ENCODE measurements at regions not wholly inside any gene's neighbourhood (a gene's known extent, or its start where the extent isn't known, plus 50 kb on each side); places are given as distances from the start of the nearest gene placed in this dataset.

DNA sequence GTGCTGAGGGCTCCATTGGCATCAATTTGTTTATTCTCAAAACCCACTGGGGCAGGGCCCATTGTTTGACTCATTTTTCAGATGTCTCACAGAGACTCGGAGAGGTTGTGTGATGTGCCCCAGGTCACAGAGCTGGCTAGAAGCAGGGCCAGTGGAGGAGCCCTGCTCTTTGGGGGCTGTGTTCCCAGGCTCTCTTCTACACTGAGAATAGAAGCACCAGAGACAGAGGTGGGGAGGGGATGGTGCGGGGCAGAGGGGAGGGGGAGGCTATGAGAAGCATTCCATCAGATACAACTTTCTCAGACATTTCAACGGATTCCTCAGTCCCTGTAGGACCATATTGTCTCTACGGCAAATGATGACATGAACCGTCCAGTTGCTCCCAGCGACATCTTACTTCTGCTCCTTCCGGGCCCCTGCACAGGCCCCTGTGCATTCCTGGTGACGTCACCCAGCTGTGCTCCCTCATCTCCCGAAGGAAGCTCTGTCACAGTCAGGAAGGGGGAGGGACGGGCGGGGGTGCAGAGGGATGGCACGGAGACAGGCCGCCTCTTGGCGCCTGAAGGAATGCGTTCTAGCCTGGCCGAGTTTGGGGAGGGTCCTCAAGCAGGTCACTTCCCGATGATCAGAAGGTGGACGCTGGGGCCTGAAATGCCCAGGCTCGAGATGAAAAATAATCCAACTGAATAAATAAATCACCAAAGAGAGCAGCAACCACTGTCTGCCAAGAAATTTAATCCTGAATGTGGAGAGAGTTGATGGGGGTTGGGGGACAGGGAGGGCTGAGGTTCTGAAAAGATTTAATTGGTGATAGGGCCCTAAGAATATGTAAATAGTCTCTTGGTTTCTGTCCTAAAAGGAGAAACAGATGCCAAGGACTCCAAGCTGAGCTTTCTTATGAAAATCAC lies 114.1 kb downstream of the NOG start:
- H3K27me3 ChIP-seq (ENCODE audit: control insufficient read depth in 2 of 2, insufficient read depth in 1 of 2, low read length in 1 of 2): peaks cover 0 to 3% of the 10 kb centered on the region in 2 donors
- no peaks in the 10 kb centered on the region for H3K9me3 ChIP-seq (ENCODE audit: control insufficient read depth in 2 of 2, insufficient read depth in 1 of 2, low read length in 1 of 2)
- no peaks in the 10 kb centered on the region for H3K36me3 ChIP-seq (ENCODE audit: control insufficient read depth in 2 of 2, insufficient read depth in 2 of 2, low read length in 1 of 2)
- H3K27ac ChIP-seq (ENCODE audit: low read depth in 1 of 2, low read length in 1 of 2): no peak overlapping the region
- no peak for DNase-seq (ENCODE audit: low read depth in 6 of 9, low spot score in 9 of 9)
- H3K4me1 ChIP-seq (ENCODE audit: control insufficient read depth in 2 of 2, insufficient read depth in 2 of 2, low read length in 2 of 2): no peaks in the 10 kb centered on the region
- no peak overlapping the region for H3K4me3 ChIP-seq (ENCODE audit: low read length in 2 of 2)
- 91% methylated on average over 19 of the region's 19 CpGs for WGBS

DNA sequence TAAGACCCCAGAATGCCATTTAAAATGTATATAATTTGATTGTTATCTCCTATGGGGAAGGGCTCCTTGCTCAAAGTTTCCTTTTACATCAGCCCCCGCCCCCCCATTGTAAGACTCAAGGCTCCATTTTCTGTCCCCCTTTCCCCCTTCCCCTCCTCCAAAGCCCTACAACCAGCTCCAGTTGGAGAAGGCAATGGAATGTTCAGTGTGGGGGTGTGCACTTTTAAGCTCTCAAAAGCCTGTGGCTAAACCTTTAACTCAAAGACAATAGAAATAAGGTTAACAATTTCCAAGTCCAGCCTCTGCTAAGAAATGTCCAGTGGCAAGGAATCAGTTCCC lies 114.7 kb downstream of the NOG start:
- H3K36me3 ChIP-seq (ENCODE audit: control insufficient read depth in 2 of 2, insufficient read depth in 2 of 2, low read length in 1 of 2): no peaks in the 10 kb centered on the region
- H3K27me3 ChIP-seq (ENCODE audit: control insufficient read depth in 2 of 2, insufficient read depth in 1 of 2, low read length in 1 of 2): peaks cover 0 to 3% of the 10 kb centered on the region in 2 donors
- WGBS: 84% methylated on average over 1 of the region's 1 CpG
- H3K4me1 ChIP-seq (ENCODE audit: control insufficient read depth in 2 of 2, insufficient read depth in 2 of 2, low read length in 2 of 2): no peaks in the 10 kb centered on the region
- H3K4me3 ChIP-seq (ENCODE audit: low read length in 2 of 2): no peak overlapping the region
- DNase-seq (ENCODE audit: low read depth in 6 of 9, low spot score in 9 of 9): no peak
- H3K9me3 ChIP-seq (ENCODE audit: control insufficient read depth in 2 of 2, insufficient read depth in 1 of 2, low read length in 1 of 2): no peaks in the 10 kb centered on the region
- H3K27ac ChIP-seq (ENCODE audit: low read depth in 1 of 2, low read length in 1 of 2): no peak overlapping the region

DNA sequence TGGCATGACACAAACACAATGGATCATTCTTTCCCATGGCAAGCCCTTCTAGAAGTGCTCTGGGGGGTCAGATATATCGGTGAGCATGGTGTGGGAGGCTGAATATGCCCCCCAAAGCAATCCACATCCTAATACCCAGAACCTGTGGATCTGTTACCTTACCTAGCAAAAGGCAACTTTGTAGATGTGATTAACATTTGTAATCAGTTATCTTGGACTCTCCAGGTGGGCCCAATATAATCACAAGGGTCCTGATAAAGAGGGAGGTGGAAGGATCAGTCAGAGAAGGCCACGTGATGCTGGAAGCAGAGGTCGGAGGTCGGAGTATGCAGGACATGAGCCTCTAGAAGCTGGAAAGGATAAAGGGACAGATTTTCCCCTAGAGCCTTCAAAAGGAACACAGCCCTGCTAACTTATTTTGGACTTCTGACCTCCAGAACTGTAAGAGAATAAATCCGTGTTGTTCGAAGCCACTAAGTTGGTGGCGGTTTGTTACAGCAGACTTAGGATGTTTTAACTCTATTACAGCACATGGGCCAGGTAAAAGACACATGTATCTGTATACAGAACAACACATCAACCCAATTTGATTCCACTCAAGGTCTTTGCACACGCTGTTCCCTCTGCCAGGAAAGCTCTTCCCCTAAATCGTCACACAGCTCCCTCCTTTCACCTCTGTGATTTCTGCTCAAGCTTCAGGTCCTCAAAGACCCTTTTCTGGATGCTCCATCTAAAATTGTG lies 115.3 kb downstream of the NOG start:
- DNase-seq (ENCODE audit: low read depth in 6 of 9, low spot score in 9 of 9): no peak
- Histone ChIP-seq H3K27ac (ENCODE audit: low read depth in 1 of 2, low read length in 1 of 2) (no peak overlapping the region), H3K27me3 (ENCODE audit: control insufficient read depth in 2 of 2, insufficient read depth in 1 of 2, low read length in 1 of 2) (peaks cover 0 to 3% of the 10 kb centered on the region in 2 donors), H3K36me3 (ENCODE audit: control insufficient read depth in 2 of 2, insufficient read depth in 2 of 2, low read length in 1 of 2) (no peaks in the 10 kb centered on the region), H3K9me3 (ENCODE audit: control insufficient read depth in 2 of 2, insufficient read depth in 1 of 2, low read length in 1 of 2) (no peaks in the 10 kb centered on the region), H3K4me1 (ENCODE audit: control insufficient read depth in 2 of 2, insufficient read depth in 2 of 2, low read length in 2 of 2) (no peaks in the 10 kb centered on the region), H3K4me3 (ENCODE audit: low read length in 2 of 2) (no peak overlapping the region)
- 97% methylated on average over 9 of the region's 9 CpGs for WGBS

DNA sequence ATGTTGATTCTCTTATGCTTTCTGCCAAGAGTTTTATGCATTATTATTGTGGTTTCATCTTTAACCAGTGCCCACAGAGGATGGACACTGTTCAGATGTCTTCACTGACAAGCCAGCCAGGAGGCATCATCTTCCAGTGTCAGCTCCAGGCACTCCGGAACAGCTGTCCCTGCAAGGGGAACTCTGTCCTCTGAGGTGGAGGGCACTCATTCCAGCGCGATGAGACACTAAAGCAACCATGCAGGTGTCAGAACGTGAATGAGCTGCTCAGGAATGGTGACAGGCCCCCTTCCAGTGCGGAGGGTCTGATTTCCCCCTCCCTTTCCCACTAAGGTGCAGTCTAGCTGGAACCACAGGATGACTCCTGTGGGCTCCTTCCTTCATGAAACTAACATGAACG lies 117.5 kb downstream of the NOG start:
- Histone ChIP-seq H3K4me1 (ENCODE audit: control insufficient read depth in 2 of 2, insufficient read depth in 2 of 2, low read length in 2 of 2) (no peaks in the 10 kb centered on the region), H3K4me3 (ENCODE audit: low read length in 2 of 2) (no peak overlapping the region), H3K9me3 (ENCODE audit: control insufficient read depth in 2 of 2, insufficient read depth in 1 of 2, low read length in 1 of 2) (no peaks in the 10 kb centered on the region), H3K27me3 (ENCODE audit: control insufficient read depth in 2 of 2, insufficient read depth in 1 of 2, low read length in 1 of 2) (peaks cover 0 to 3% of the 10 kb centered on the region in 2 donors), H3K36me3 (ENCODE audit: control insufficient read depth in 2 of 2, insufficient read depth in 2 of 2, low read length in 1 of 2) (no peaks in the 10 kb centered on the region), H3K27ac (ENCODE audit: low read depth in 1 of 2, low read length in 1 of 2) (no peak overlapping the region)
- DNase-seq (ENCODE audit: low read depth in 6 of 9, low spot score in 9 of 9): no peak
- 97% methylated on average over 6 of the region's 6 CpGs for WGBS

DNA sequence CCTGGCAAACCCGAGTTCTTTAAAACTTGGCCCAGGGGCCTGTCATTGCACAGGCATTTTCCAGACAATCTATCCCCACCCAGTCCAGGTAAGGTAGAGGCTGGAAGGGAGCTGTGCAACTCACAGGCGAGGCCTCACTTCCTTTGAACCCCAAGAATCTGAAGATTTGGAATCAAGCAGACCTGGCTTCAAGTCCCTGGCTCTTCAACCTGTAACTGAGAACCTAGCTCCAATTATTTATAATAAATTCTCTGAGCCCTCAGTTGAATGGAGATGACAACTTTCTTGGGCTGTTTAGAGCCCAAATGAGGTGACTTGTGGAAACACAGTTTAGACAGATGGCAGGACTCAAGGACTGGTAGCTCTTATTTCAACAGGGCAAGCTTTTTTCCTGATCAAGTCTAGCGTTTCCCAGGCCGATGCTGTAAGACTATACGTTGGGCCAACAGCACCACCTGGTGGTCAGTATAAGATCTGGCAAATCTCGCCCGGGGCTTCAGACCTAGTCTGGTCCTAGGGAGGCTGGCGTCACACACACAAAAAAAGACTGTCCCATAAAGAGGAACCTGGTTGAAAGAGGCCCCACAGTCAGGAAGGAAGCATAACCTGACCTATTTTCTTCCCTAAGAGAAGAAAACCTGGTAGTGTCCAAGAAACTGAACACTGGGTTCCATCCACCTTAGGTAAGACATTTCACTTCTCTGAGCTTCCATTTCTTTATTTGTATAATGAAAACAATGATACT lies 117.9 kb downstream of the C17orf67 start:
- no peaks in the 10 kb centered on the region for H3K4me1 ChIP-seq (ENCODE audit: control insufficient read depth in 2 of 2, insufficient read depth in 2 of 2, low read length in 2 of 2)
- no peaks in the 10 kb centered on the region for H3K9me3 ChIP-seq (ENCODE audit: control insufficient read depth in 2 of 2, insufficient read depth in 1 of 2, low read length in 1 of 2)
- 24% methylated on average over 8 of the region's 8 CpGs for WGBS

DNA sequence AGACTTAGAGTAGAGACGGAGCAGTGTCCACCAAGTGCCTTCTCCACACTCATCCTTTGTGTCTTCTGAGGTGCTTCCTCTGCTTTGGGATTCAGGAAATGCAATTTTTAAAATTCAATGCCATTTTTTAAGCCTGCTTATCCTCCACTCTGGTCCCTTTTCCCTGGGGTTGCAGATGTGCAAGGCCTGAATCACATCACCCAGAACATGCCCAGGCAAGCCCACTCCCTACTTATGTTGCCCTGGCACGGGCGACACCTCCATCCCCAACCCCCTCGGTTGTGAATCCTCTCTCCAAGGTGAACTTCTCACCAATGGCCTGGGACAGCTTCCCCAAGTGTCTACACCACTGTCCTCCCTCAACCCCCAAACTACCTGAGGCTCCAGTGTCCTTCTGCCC lies 116.2 kb downstream of the C17orf67 start:
- no peak for DNase-seq (ENCODE audit: low read depth in 6 of 9, low spot score in 9 of 9)
- WGBS: 96% methylated on average over 4 of the region's 4 CpGs
- Histone ChIP-seq H3K27ac (ENCODE audit: low read depth in 1 of 2, low read length in 1 of 2) (no peak overlapping the region), H3K9me3 (ENCODE audit: control insufficient read depth in 2 of 2, insufficient read depth in 1 of 2, low read length in 1 of 2) (no peaks in the 10 kb centered on the region), H3K36me3 (ENCODE audit: control insufficient read depth in 2 of 2, insufficient read depth in 2 of 2, low read length in 1 of 2) (no peaks in the 10 kb centered on the region), H3K27me3 (ENCODE audit: control insufficient read depth in 2 of 2, insufficient read depth in 1 of 2, low read length in 1 of 2) (peaks cover 0 to 3% of the 10 kb centered on the region in 2 donors), H3K4me3 (ENCODE audit: low read length in 2 of 2) (no peak overlapping the region), H3K4me1 (ENCODE audit: control insufficient read depth in 2 of 2, insufficient read depth in 2 of 2, low read length in 2 of 2) (no peaks in the 10 kb centered on the region)

More for the DNA sequence above, 117.9 kb downstream of the C17orf67 start:
- no peak overlapping the region for H3K27ac ChIP-seq (ENCODE audit: low read depth in 1 of 2, low read length in 1 of 2)
- H3K27me3 ChIP-seq (ENCODE audit: control insufficient read depth in 2 of 2, insufficient read depth in 1 of 2, low read length in 1 of 2): peaks cover 0 to 3% of the 10 kb centered on the region in 2 donors
- peak; percentile 48 to 89 (median 74) for DNase-seq (ENCODE audit: low read depth in 6 of 9, low spot score in 9 of 9)
- H3K4me3 ChIP-seq (ENCODE audit: low read length in 2 of 2): no peak overlapping the region
- no peaks in the 10 kb centered on the region for H3K36me3 ChIP-seq (ENCODE audit: control insufficient read depth in 2 of 2, insufficient read depth in 2 of 2, low read length in 1 of 2)

DNA sequence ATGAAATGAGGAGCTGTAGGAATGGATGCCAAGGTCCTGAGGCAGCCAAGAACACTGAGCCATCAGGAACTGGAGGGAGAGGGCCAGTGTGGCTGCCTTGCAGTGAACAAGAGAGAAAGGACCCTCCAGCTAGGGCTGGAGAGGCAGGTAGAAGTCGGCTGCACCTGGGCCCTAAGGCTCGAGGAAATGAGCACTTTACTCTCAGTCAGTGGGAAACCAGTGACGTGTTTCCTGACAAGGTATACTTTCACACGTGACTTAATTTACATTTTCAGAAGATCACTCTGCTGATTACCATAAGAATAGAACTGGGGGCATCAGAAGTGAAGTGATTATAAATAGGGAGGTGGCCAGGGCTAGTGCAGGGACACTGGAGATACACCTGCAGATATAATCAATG lies 115.2 kb downstream of the C17orf67 start:
- Histone ChIP-seq H3K27ac (ENCODE audit: low read depth in 1 of 2, low read length in 1 of 2) (no peak overlapping the region), H3K36me3 (ENCODE audit: control insufficient read depth in 2 of 2, insufficient read depth in 2 of 2, low read length in 1 of 2) (no peaks in the 10 kb centered on the region), H3K27me3 (ENCODE audit: control insufficient read depth in 2 of 2, insufficient read depth in 1 of 2, low read length in 1 of 2) (no peaks in the 10 kb centered on the region), H3K4me3 (ENCODE audit: low read length in 2 of 2) (no peak overlapping the region), H3K9me3 (ENCODE audit: control insufficient read depth in 2 of 2, insufficient read depth in 1 of 2, low read length in 1 of 2) (no peaks in the 10 kb centered on the region), H3K4me1 (ENCODE audit: control insufficient read depth in 2 of 2, insufficient read depth in 2 of 2, low read length in 2 of 2) (no peaks in the 10 kb centered on the region)
- peak in 3 of 9 donors; percentile 19 to 51 (median 37) for DNase-seq (ENCODE audit: low read depth in 6 of 9, low spot score in 9 of 9)
- WGBS: 74% methylated on average over 4 of the region's 4 CpGs

DNA sequence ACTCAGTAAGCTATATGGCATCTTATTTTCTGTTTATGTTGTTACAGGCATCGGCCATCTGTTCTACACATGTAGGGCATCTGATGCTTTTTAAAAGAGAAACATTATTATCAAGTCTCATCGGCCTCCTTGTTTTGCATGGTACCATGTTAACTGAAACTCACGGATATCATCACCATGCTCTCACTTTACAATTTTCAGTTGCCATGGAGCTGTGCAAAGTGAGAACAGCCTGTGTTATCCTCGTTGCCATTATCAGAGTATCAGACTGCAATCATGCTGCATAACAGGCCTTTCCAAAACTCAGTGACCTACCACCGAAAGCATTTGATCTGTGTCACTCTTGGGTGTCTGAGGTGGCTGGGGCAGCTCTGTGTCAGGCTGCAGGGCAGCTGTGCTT lies 110.3 kb downstream of the C17orf67 start:
- Histone ChIP-seq H3K4me3 (ENCODE audit: low read length in 2 of 2) (no peak overlapping the region), H3K27ac (ENCODE audit: low read depth in 1 of 2, low read length in 1 of 2) (no peak overlapping the region), H3K4me1 (ENCODE audit: control insufficient read depth in 2 of 2, insufficient read depth in 2 of 2, low read length in 2 of 2) (no peaks in the 10 kb centered on the region), H3K36me3 (ENCODE audit: control insufficient read depth in 2 of 2, insufficient read depth in 2 of 2, low read length in 1 of 2) (no peaks in the 10 kb centered on the region), H3K27me3 (ENCODE audit: control insufficient read depth in 2 of 2, insufficient read depth in 1 of 2, low read length in 1 of 2) (no peaks in the 10 kb centered on the region), H3K9me3 (ENCODE audit: control insufficient read depth in 2 of 2, insufficient read depth in 1 of 2, low read length in 1 of 2) (no peaks in the 10 kb centered on the region)
- WGBS: 94% methylated on average over 5 of the region's 5 CpGs
- DNase-seq (ENCODE audit: low read depth in 6 of 9, low spot score in 9 of 9): no peak

DNA sequence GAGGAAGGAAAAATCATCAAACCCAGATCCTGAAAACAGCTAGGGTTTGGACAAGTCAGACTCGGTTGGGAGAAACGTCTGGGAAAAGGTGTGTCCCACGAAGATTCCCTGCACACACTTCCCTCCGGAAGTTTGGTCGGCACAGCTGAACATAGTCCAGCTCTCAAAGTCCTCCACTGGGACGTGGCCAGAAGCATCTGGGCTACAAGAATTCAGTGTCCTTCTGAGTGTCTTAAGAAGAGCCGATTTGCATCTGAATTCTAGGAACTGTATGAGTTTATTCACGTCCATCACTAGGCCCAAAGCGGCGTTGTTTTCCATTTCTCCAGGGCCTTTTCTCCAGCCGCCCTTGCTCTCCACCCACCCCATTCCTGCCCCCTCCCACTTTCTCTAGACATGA lies 109.1 kb downstream of the C17orf67 start:
- Histone ChIP-seq H3K4me1 (ENCODE audit: control insufficient read depth in 2 of 2, insufficient read depth in 2 of 2, low read length in 2 of 2) (no peaks in the 10 kb centered on the region), H3K36me3 (ENCODE audit: control insufficient read depth in 2 of 2, insufficient read depth in 2 of 2, low read length in 1 of 2) (no peaks in the 10 kb centered on the region), H3K27me3 (ENCODE audit: control insufficient read depth in 2 of 2, insufficient read depth in 1 of 2, low read length in 1 of 2) (no peaks in the 10 kb centered on the region), H3K27ac (ENCODE audit: low read depth in 1 of 2, low read length in 1 of 2) (no peak overlapping the region), H3K9me3 (ENCODE audit: control insufficient read depth in 2 of 2, insufficient read depth in 1 of 2, low read length in 1 of 2) (no peaks in the 10 kb centered on the region), H3K4me3 (ENCODE audit: low read length in 2 of 2) (no peak overlapping the region)
- DNase-seq (ENCODE audit: low read depth in 6 of 9, low spot score in 9 of 9): no peak
- 96% methylated on average over 11 of the region's 11 CpGs for WGBS
